ENCODE measurements at regions not wholly inside any gene's neighbourhood (a gene's known extent, or its start where the extent isn't known, plus 50 kb on each side); places are given as distances from the start of the nearest gene placed in this dataset.

- Mint-ChIP-seq H3K27me3 (ENCODE audit: low read depth, unreplicated experiment) (peaks cover 3% of the 10 kb centered on the region), H3K4me1 (ENCODE audit: low read depth, unreplicated experiment) (no peaks in the 10 kb centered on the region), H3K27ac (ENCODE audit: unreplicated experiment) (no peak overlapping the region), H3K4me3 (ENCODE audit: unreplicated experiment) (no peak overlapping the region), H3K36me3 (ENCODE audit: low read depth, unreplicated experiment) (no peaks in the 10 kb centered on the region), H3K9me3 (ENCODE audit: unreplicated experiment) (peaks cover 2% of the 10 kb centered on the region)
- H3K4me3 ChIP-seq (ENCODE audit: insufficient read depth, low read depth, low read length), result no peak overlapping the region
- no peak overlapping the region for H3K4me2 ChIP-seq (ENCODE audit: low read length)
- H3K36me3 ChIP-seq (ENCODE audit: insufficient read depth, low read length), result no peaks in the 10 kb centered on the region
- H3K27ac ChIP-seq (ENCODE audit: low read depth, low read length), result no peak overlapping the region
- H3K4me1 ChIP-seq (ENCODE audit: insufficient read depth, low read length), result no peaks in the 10 kb centered on the region
- no peaks in the 10 kb centered on the region for H3K27me3 ChIP-seq (ENCODE audit: insufficient read depth, low read length)
- FAIRE-seq (no peak), DNase-seq (ENCODE audit: low read depth) (no peak)
- no peak overlapping the region for H3K9ac ChIP-seq (ENCODE audit: low read length)
- no peaks in the 10 kb centered on the region for H3K79me2 ChIP-seq (ENCODE audit: insufficient read depth, low read length)
- no peaks in the 10 kb centered on the region for H3K9me3 ChIP-seq (ENCODE audit: insufficient read depth, low read depth, low read length)
- TF ChIP-seq EZH2 (IDR thresholded peaks at IDR 0.05; ENCODE audit: insufficient read depth, low read length), result no peak
- TF ChIP-seq CTCF (IDR thresholded peaks at IDR 0.05; ENCODE audit: insufficient read depth, low read depth, low read length), result no peak
- no peaks in the 10 kb centered on the region for H4K20me1 ChIP-seq (ENCODE audit: insufficient read depth, low read length)
- no peak overlapping the region for H2AFZ ChIP-seq (ENCODE audit: low read depth, low read length)
Measured at GRCh38 chr21:32119389-32119788, 159.5 kb downstream of the MIS18A start.

- Histone ChIP-seq H3K4me2 (ENCODE audit: low read length) (no peak overlapping the region), H3K79me2 (ENCODE audit: insufficient read depth, low read length) (no peaks in the 10 kb centered on the region), H3K9me3 (ENCODE audit: insufficient read depth, low read depth, low read length) (no peaks in the 10 kb centered on the region), H3K4me1 (ENCODE audit: insufficient read depth, low read length) (no peaks in the 10 kb centered on the region), H3K4me3 (ENCODE audit: insufficient read depth, low read depth, low read length) (no peak overlapping the region), H3K36me3 (ENCODE audit: insufficient read depth, low read length) (no peaks in the 10 kb centered on the region), H3K9ac (ENCODE audit: low read length) (no peak overlapping the region), H3K27ac (ENCODE audit: low read depth, low read length) (no peak overlapping the region), H4K20me1 (ENCODE audit: insufficient read depth, low read length) (no peaks in the 10 kb centered on the region), H2AFZ (ENCODE audit: low read depth, low read length) (no peak overlapping the region), H3K27me3 (ENCODE audit: insufficient read depth, low read length) (no peaks in the 10 kb centered on the region)
- TF ChIP-seq EZH2 (IDR thresholded peaks at IDR 0.05; ENCODE audit: insufficient read depth, low read length) (no peak), CTCF (IDR thresholded peaks at IDR 0.05; ENCODE audit: insufficient read depth, low read depth, low read length) (no peak)
- FAIRE-seq (no peak), DNase-seq (ENCODE audit: low read depth) (no peak)
- Mint-ChIP-seq H3K27me3 (ENCODE audit: low read depth, unreplicated experiment) (peaks cover 11% of the 10 kb centered on the region), H3K36me3 (ENCODE audit: low read depth, unreplicated experiment) (no peaks in the 10 kb centered on the region), H3K4me3 (ENCODE audit: unreplicated experiment) (no peak overlapping the region), H3K27ac (ENCODE audit: unreplicated experiment) (no peak overlapping the region), H3K9me3 (ENCODE audit: unreplicated experiment) (peaks cover 2% of the 10 kb centered on the region), H3K4me1 (ENCODE audit: low read depth, unreplicated experiment) (no peaks in the 10 kb centered on the region)
Measured at GRCh38 chr21:32114419-32115035, 164.3 kb downstream of the MIS18A start.

GRCh38 chr21:32113486-32113885 is 165.4 kb downstream of the MIS18A start:
- Histone ChIP-seq H4K20me1 (ENCODE audit: insufficient read depth, low read length) (no peaks in the 10 kb centered on the region), H2AFZ (ENCODE audit: low read depth, low read length) (no peak overlapping the region), H3K36me3 (ENCODE audit: insufficient read depth, low read length) (no peaks in the 10 kb centered on the region), H3K27ac (ENCODE audit: low read depth, low read length) (no peak overlapping the region), H3K27me3 (ENCODE audit: insufficient read depth, low read length) (no peaks in the 10 kb centered on the region), H3K4me3 (ENCODE audit: insufficient read depth, low read depth, low read length) (no peak overlapping the region), H3K79me2 (ENCODE audit: insufficient read depth, low read length) (no peaks in the 10 kb centered on the region), H3K4me1 (ENCODE audit: insufficient read depth, low read length) (no peaks in the 10 kb centered on the region), H3K4me2 (ENCODE audit: low read length) (no peak overlapping the region), H3K9ac (ENCODE audit: low read length) (no peak overlapping the region), H3K9me3 (ENCODE audit: insufficient read depth, low read depth, low read length) (no peaks in the 10 kb centered on the region)
- peaks cover 11% of the 10 kb centered on the region for H3K27me3 Mint-ChIP-seq (ENCODE audit: low read depth, unreplicated experiment)
- H3K4me3 Mint-ChIP-seq (ENCODE audit: unreplicated experiment), result no peak overlapping the region
- H3K4me1 Mint-ChIP-seq (ENCODE audit: low read depth, unreplicated experiment), result no peaks in the 10 kb centered on the region
- peaks cover 2% of the 10 kb centered on the region for H3K9me3 Mint-ChIP-seq (ENCODE audit: unreplicated experiment)
- no peak for TF ChIP-seq CTCF (IDR thresholded peaks at IDR 0.05; ENCODE audit: insufficient read depth, low read depth, low read length)
- no peak for TF ChIP-seq EZH2 (IDR thresholded peaks at IDR 0.05; ENCODE audit: insufficient read depth, low read length)
- no peak overlapping the region for H3K27ac Mint-ChIP-seq (ENCODE audit: unreplicated experiment)
- FAIRE-seq (no peak), DNase-seq (ENCODE audit: low read depth) (no peak)
- H3K36me3 Mint-ChIP-seq (ENCODE audit: low read depth, unreplicated experiment), result no peaks in the 10 kb centered on the region
